ENCODE measurements at regions not wholly inside any gene's neighbourhood (a gene's known extent, or its start where the extent isn't known, plus 50 kb on each side); places are given as distances from the start of the nearest gene placed in this dataset.

DNA sequence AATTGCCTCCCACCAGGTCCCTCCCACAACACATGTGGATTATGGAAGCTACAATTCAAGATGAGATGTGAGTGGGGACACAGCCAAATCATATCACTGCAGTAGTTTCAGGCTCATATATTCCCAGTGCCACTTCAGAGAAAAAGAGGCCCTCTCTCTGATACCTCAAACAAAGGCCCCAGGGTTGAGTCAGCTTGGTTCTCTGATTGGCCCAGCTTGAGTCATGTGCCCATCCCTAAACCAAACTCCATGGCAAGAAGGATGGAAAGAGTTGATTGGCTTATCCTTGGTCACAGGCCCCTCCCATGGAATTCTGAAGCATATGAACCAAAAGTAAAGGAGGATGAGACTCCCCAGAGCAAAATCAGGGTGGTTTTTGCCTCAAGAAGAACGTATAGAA is 75.9 kb upstream of the IRX6 start:
- Histone ChIP-seq H3K4me3 (ENCODE audit: low read depth, low read length) (no peak overlapping the region), H3K27ac (ENCODE audit: low read depth, low read length) (no peak overlapping the region), H3K79me2 (ENCODE audit: control insufficient read depth, insufficient read depth, low read length, unreplicated experiment) (no peaks in the 10 kb centered on the region), H2AFZ (ENCODE audit: low read length, unreplicated experiment) (no peak overlapping the region), H3K36me3 (ENCODE audit: insufficient read depth, low read length) (no peaks in the 10 kb centered on the region), H3K4me1 (ENCODE audit: control insufficient read depth, insufficient read depth, low read length, unreplicated experiment) (no peaks in the 10 kb centered on the region), H3K27me3 (ENCODE audit: insufficient read depth, low read length) (peaks cover 9% of the 10 kb centered on the region; the same call in 1 of the 2 replicates)

DNA sequence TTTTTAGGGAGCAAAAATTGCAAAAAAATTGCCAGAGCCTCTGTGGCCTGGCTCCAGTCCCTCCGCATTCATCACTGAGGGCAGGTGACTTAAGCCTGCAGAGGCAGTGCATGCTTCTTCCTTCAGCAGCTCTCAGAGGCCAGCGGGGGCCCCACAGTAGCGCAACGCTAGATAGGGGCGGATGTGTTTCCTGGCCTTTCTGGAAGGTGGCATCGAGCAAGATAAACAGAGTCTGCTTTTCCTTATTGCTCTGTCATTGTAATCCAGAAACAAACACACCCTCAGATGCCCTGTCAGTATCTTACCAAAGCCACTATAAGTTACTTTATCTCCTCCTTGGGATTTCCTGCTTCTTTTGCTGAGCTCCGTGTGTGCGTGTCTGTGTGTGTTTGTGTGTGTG is 75.5 kb upstream of the IRX6 start:
- no peaks in the 10 kb centered on the region for H3K36me3 ChIP-seq (ENCODE audit: insufficient read depth, low read length)
- no peak overlapping the region for H3K4me3 ChIP-seq (ENCODE audit: low read depth, low read length)
- no peaks in the 10 kb centered on the region for H3K79me2 ChIP-seq (ENCODE audit: control insufficient read depth, insufficient read depth, low read length, unreplicated experiment)
- no peaks in the 10 kb centered on the region for H3K4me1 ChIP-seq (ENCODE audit: control insufficient read depth, insufficient read depth, low read length, unreplicated experiment)
- no peak overlapping the region for H3K27ac ChIP-seq (ENCODE audit: low read depth, low read length)
- no peak overlapping the region for H2AFZ ChIP-seq (ENCODE audit: low read length, unreplicated experiment)
- H3K27me3 ChIP-seq (ENCODE audit: insufficient read depth, low read length) = 0 out of 2 replicates have a peak, but pooled peaks cover 9% of the 10 kb centered on the region

- Histone ChIP-seq H3K27ac (ENCODE audit: low read depth, low read length) (no peak overlapping the region), H3K79me2 (ENCODE audit: control insufficient read depth, insufficient read depth, low read length, unreplicated experiment) (no peaks in the 10 kb centered on the region), H3K4me1 (ENCODE audit: control insufficient read depth, insufficient read depth, low read length, unreplicated experiment) (no peaks in the 10 kb centered on the region), H3K36me3 (ENCODE audit: insufficient read depth, low read length) (no peaks in the 10 kb centered on the region), H3K4me3 (ENCODE audit: low read depth, low read length) (no peak overlapping the region), H3K27me3 (ENCODE audit: insufficient read depth, low read length) (peaks cover 9% of the 10 kb centered on the region; the same call in 1 of the 2 replicates), H2AFZ (ENCODE audit: low read length, unreplicated experiment) (no peak overlapping the region)
Measured at GRCh38 chr16:55249361-55249760, 74.6 kb upstream of the IRX6 start.

DNA sequence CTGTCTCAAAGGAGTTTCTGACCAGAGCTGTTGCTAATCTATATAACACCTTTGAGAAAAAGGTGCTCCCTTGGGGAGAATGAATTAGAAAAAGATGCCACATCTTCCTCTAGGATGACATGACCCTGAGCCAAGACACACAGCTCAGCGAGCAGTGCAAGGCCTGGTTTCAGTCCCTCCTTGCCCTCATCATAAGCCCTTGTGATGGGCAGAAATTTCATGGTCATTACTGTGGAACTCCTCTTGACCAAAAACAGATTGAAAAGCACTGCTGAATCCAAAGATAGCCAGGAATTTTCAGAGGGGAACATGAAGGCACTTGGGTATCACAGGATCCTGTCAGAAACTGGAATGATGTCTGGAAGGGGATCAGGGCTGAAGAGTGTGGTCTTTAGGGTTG is 74.1 kb upstream of the IRX6 start:
- Histone ChIP-seq H3K4me1 (ENCODE audit: control insufficient read depth, insufficient read depth, low read length, unreplicated experiment) (no peaks in the 10 kb centered on the region), H3K79me2 (ENCODE audit: control insufficient read depth, insufficient read depth, low read length, unreplicated experiment) (no peaks in the 10 kb centered on the region), H3K4me3 (ENCODE audit: low read depth, low read length) (no peak overlapping the region), H3K27me3 (ENCODE audit: insufficient read depth, low read length) (peaks cover 9% of the 10 kb centered on the region; the same call in 1 of the 2 replicates), H3K36me3 (ENCODE audit: insufficient read depth, low read length) (no peaks in the 10 kb centered on the region), H2AFZ (ENCODE audit: low read length, unreplicated experiment) (no peak overlapping the region), H3K27ac (ENCODE audit: low read depth, low read length) (no peak overlapping the region)

DNA sequence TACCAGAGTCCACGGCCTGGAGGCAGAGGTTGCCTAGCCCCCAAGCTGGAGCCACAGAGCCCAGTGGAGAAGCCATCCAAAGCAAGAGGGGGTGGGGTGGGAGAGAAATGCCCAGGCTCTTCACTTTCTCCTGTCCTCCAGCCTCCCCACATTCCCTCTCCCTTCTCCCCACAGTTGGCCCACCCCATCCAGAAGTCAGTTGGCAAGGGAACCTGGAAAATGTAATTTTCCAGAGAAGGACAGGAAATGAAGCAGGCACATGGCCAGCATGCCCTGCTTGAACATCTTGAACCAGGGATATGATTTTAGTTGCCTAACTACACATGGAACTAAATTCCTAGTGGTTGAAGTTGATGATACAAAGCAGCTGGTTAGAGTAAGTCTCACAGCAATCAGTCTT is 73.3 kb upstream of the IRX6 start:
- no peaks in the 10 kb centered on the region for H3K36me3 ChIP-seq (ENCODE audit: insufficient read depth, low read length)
- no peak overlapping the region for H3K27ac ChIP-seq (ENCODE audit: low read depth, low read length)
- H3K27me3 ChIP-seq (ENCODE audit: insufficient read depth, low read length) = peaks cover 9% of the 10 kb centered on the region; the same call in 1 of the 2 replicates
- H3K79me2 ChIP-seq (ENCODE audit: control insufficient read depth, insufficient read depth, low read length, unreplicated experiment) = no peaks in the 10 kb centered on the region
- H2AFZ ChIP-seq (ENCODE audit: low read length, unreplicated experiment) = no peak overlapping the region
- H3K4me1 ChIP-seq (ENCODE audit: control insufficient read depth, insufficient read depth, low read length, unreplicated experiment) = no peaks in the 10 kb centered on the region
- H3K4me3 ChIP-seq (ENCODE audit: low read depth, low read length) = no peak overlapping the region

DNA sequence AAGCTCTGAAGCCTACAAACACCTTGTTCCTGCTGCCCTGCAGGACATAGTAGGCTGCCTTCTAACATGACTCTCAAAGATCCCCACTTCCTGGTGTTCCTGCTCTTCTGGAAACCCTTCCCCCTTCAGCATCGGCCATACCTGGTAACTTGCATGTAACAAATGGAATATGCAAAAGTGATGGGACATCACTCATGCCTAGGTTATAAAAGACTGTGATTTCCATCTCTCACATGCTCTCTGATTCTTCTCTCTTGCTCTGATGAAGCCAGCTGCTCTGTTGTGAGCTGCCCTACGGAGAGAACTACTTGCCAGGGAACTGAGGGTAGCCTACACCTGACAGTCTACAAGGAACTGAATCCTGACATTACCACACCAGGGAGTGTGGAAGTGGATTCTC is 72.9 kb upstream of the IRX6 start:
- Histone ChIP-seq H3K36me3 (ENCODE audit: insufficient read depth, low read length) (no peaks in the 10 kb centered on the region), H3K4me3 (ENCODE audit: low read depth, low read length) (no peak overlapping the region), H2AFZ (ENCODE audit: low read length, unreplicated experiment) (no peak overlapping the region), H3K27ac (ENCODE audit: low read depth, low read length) (no peak overlapping the region), H3K79me2 (ENCODE audit: control insufficient read depth, insufficient read depth, low read length, unreplicated experiment) (no peaks in the 10 kb centered on the region), H3K4me1 (ENCODE audit: control insufficient read depth, insufficient read depth, low read length, unreplicated experiment) (no peaks in the 10 kb centered on the region), H3K27me3 (ENCODE audit: insufficient read depth, low read length) (peaks cover 9% of the 10 kb centered on the region; the same call in 1 of the 2 replicates)

DNA sequence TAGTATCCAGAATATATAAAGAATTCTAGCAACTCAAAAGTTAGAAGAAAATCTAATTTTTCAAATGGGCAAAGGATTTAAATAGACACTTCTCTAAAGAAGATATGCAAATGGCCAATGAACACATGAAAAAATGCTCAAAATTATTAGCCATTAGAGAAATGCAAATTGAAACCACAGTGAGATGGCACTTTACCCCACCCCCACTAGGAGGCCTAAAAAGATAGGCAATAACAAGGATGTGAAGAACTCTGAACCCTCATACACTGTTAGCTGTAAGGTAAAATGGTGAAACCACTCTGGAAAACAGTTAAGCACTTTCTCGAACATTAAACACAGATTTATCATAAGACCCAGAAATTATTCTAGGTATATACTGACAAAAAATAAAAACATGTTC is 71.4 kb upstream of the IRX6 start:
- no peaks in the 10 kb centered on the region for H3K79me2 ChIP-seq (ENCODE audit: control insufficient read depth, insufficient read depth, low read length, unreplicated experiment)
- no peak overlapping the region for H3K4me3 ChIP-seq (ENCODE audit: low read depth, low read length)
- H3K27me3 ChIP-seq (ENCODE audit: insufficient read depth, low read length) = peaks cover 14% of the 10 kb centered on the region
- no peaks in the 10 kb centered on the region for H3K36me3 ChIP-seq (ENCODE audit: insufficient read depth, low read length)
- H2AFZ ChIP-seq (ENCODE audit: low read length, unreplicated experiment) = no peak overlapping the region
- no peak overlapping the region for H3K27ac ChIP-seq (ENCODE audit: low read depth, low read length)
- no peaks in the 10 kb centered on the region for H3K4me1 ChIP-seq (ENCODE audit: control insufficient read depth, insufficient read depth, low read length, unreplicated experiment)

DNA sequence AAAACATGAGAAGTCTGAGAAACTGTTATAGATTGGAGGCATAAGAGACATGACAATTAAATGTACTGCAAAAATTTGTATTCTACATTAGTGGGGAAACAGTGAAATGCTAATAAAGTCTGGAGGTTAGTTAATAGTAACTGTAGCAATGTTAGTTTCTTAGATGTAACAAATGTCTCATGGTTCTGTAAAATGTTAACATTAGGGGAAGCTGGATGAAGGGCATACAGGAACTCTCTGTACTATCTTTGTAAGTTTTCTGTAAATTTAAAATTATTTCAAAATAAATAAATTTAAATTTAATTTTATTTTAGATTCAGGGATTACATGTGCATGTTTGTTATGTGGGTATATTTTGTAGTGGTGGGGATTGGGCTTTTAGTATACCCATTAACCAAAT is 70.0 kb upstream of the IRX6 start:
- Histone ChIP-seq H3K36me3 (ENCODE audit: insufficient read depth, low read length) (no peaks in the 10 kb centered on the region), H3K27me3 (ENCODE audit: insufficient read depth, low read length) (peaks cover 14% of the 10 kb centered on the region), H3K4me3 (ENCODE audit: low read depth, low read length) (no peak overlapping the region), H2AFZ (ENCODE audit: low read length, unreplicated experiment) (no peak overlapping the region), H3K27ac (ENCODE audit: low read depth, low read length) (no peak overlapping the region), H3K4me1 (ENCODE audit: control insufficient read depth, insufficient read depth, low read length, unreplicated experiment) (no peaks in the 10 kb centered on the region), H3K79me2 (ENCODE audit: control insufficient read depth, insufficient read depth, low read length, unreplicated experiment) (no peaks in the 10 kb centered on the region)

- Histone ChIP-seq H2AFZ (ENCODE audit: low read length, unreplicated experiment) (no peak overlapping the region), H3K27ac (ENCODE audit: low read depth, low read length) (no peak overlapping the region), H3K27me3 (ENCODE audit: insufficient read depth, low read length) (peaks cover 11% of the 10 kb centered on the region), H3K4me1 (ENCODE audit: control insufficient read depth, insufficient read depth, low read length, unreplicated experiment) (no peaks in the 10 kb centered on the region), H3K79me2 (ENCODE audit: control insufficient read depth, insufficient read depth, low read length, unreplicated experiment) (no peaks in the 10 kb centered on the region), H3K36me3 (ENCODE audit: insufficient read depth, low read length) (no peaks in the 10 kb centered on the region), H3K4me3 (ENCODE audit: low read depth, low read length) (no peak overlapping the region)
Measured at GRCh38 chr16:55255733-55256282, 68.2 kb upstream of the IRX6 start.

- Histone ChIP-seq H3K27me3 (ENCODE audit: insufficient read depth, low read length) (peaks cover 11% of the 10 kb centered on the region), H3K36me3 (ENCODE audit: insufficient read depth, low read length) (no peaks in the 10 kb centered on the region), H3K4me3 (ENCODE audit: low read depth, low read length) (no peak overlapping the region), H3K79me2 (ENCODE audit: control insufficient read depth, insufficient read depth, low read length, unreplicated experiment) (no peaks in the 10 kb centered on the region), H2AFZ (ENCODE audit: low read length, unreplicated experiment) (no peak overlapping the region), H3K27ac (ENCODE audit: low read depth, low read length) (no peak overlapping the region), H3K4me1 (ENCODE audit: control insufficient read depth, insufficient read depth, low read length, unreplicated experiment) (no peaks in the 10 kb centered on the region)
Measured at GRCh38 chr16:55256412-55257016, 67.5 kb upstream of the IRX6 start.

DNA sequence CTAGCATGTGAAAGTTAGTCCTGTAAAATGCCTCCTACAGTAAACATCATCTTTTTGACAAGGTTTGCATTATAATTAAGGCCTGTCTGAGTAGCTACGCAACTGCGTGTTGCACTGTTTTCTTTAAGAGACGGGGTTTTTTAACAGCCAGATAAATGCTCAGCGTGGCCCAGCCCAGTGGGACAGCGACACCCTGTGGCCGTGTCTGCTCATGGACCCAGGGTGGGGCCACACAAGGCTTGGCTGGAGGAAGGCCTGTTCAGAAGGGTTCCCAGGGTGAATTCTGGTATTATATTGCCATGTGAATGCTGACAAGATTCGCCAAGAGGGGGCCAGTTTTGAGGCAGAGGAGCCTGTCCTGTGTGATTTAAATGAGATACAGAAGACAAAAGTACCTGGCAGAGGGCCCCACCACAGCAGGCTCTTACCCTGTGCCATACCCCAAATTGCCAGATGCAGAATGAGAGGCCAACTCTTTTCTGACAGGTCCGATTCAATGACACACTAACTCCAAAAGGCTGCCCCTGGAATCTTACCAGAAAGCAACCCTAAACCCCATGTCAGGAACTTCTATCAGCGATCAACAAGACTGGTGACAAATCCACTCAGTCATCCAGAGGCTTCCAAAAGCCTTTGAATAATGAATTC is 65.9 kb upstream of the IRX6 start:
- Histone ChIP-seq H3K4me3 (ENCODE audit: low read depth, low read length) (no peak overlapping the region), H3K36me3 (ENCODE audit: insufficient read depth, low read length) (no peaks in the 10 kb centered on the region), H3K79me2 (ENCODE audit: control insufficient read depth, insufficient read depth, low read length, unreplicated experiment) (no peaks in the 10 kb centered on the region), H2AFZ (ENCODE audit: low read length, unreplicated experiment) (no peak overlapping the region), H3K4me1 (ENCODE audit: control insufficient read depth, insufficient read depth, low read length, unreplicated experiment) (no peaks in the 10 kb centered on the region), H3K27ac (ENCODE audit: low read depth, low read length) (no peak overlapping the region), H3K27me3 (ENCODE audit: insufficient read depth, low read length) (peaks cover 5% of the 10 kb centered on the region)
